ENCODE measurements at regions not wholly inside any gene's neighbourhood (a gene's known extent, or its start where the extent isn't known, plus 50 kb on each side); places are given as distances from the start of the nearest gene placed in this dataset.
"Not testable (repeated sequence)": the region's sequence is repeated elsewhere in the genome, so short reads cannot be mapped to it uniquely, and the experiment has no call there.

DNA sequence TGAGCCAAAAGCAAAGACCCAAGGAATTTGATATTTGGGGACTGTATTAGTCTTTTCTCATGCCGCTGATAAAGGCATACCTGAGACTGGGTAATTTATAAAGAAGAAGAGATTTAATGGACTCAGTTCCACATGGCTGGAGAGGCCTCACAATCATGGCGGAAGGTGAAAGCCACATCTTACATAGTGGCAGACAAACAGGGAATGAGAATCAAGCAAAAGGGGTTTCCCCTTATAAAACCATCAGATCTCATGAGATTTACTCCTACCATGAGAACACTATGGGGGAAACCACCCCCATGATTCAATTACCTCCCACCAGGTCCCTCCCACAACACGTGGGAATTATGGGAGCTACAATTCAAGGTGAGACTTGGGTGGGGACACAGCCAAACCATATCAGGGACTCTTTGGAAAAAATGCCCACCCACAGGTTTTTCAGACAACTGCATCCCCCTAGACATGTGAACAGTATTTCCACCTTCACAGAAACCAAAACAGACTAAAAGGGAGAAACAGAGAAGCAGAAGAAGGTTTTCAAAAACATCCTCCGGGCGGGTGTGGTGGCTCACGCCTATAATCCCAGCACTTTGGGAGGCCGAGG, 482.1 kb upstream of the PROK2 start:
- H3K56ac ChIP-seq (replicated peaks; ENCODE audit: insufficient read length, low read depth, low read length); H2BK120ac ChIP-seq (replicated peaks; ENCODE audit: low read depth, low read length); H4K91ac ChIP-seq (replicated peaks; ENCODE audit: insufficient read length, low read length); H3K23me2 ChIP-seq (ENCODE audit: low read depth, low read length); H2BK20ac ChIP-seq (ENCODE audit: low read length); POLR2A ChIA-PET (ENCODE audit: partially characterized antibody); DNase-seq (ENCODE audit: low read depth in 1 of 2, low spot score in 2 of 2); H2AK5ac ChIP-seq (ENCODE audit: low read depth, low read length); H2BK5ac ChIP-seq (ENCODE audit: low read depth, low read length); H3K18ac ChIP-seq (ENCODE audit: extremely low read depth, low read length); H3K9me3 ChIP-seq (ENCODE audit: insufficient read depth in 2 of 2, low read depth in 1 of 2, low read length in 1 of 2); H4K5ac ChIP-seq (ENCODE audit: insufficient read length, low read depth, low read length); H3K79me2 ChIP-seq (ENCODE audit: control insufficient read depth in 1 of 2, insufficient read depth in 2 of 2, low read length in 2 of 2); H3K9ac ChIP-seq (replicated peaks in 1 of 4; ENCODE audit: extremely low read depth in 1 of 4, low read depth in 3 of 4, low read length in 3 of 4); H4K8ac ChIP-seq (ENCODE audit: extremely low read depth, insufficient read depth, low read length); H3K4ac ChIP-seq (replicated peaks; ENCODE audit: insufficient read length, low read depth, low read length); H2BK12ac ChIP-seq (ENCODE audit: low read depth, low read length); H3K14ac ChIP-seq (ENCODE audit: insufficient read length); H2BK15ac ChIP-seq (ENCODE audit: low read length); H3K36me3 ChIP-seq (ENCODE audit: control insufficient read depth in 2 of 4, insufficient read depth in 4 of 4, low read length in 3 of 4); H3K4me3 ChIP-seq (ENCODE audit: extremely low read depth in 1 of 4, insufficient read depth in 2 of 4, low read depth in 3 of 4, low read length in 4 of 4); H2AFZ ChIP-seq (ENCODE audit: low read length); H4K20me1 ChIP-seq (replicated peaks in 1 of 2; ENCODE audit: control insufficient read depth in 1 of 2, insufficient read depth in 2 of 2, low read length in 2 of 2); H3K4me2 ChIP-seq (ENCODE audit: insufficient read depth in 1 of 2, low read depth in 2 of 2, low read length in 2 of 2); FAIRE-seq; H3K4me1 ChIP-seq (replicated peaks in 1 of 4; ENCODE audit: control insufficient read depth in 3 of 4, insufficient read depth in 4 of 4, low read length in 3 of 4); H3K27me3 ChIP-seq (replicated peaks in 1 of 4; ENCODE audit: control insufficient read depth in 3 of 4, extremely low read depth in 1 of 4, insufficient read depth in 3 of 4, low read length in 3 of 4); H3K27ac ChIP-seq (ENCODE audit: low read depth, low read length); H3K79me1 ChIP-seq (ENCODE audit: low read depth, low read length); H3K23ac ChIP-seq (ENCODE audit: insufficient read length): not testable (repeated sequence)
- WGBS, 2 experiments (ENCODE audit: extremely low coverage in 1 of 2, insufficient coverage in 1 of 2, insufficient read length in 1 of 2, insufficient replicate concordance in 2 of 2, low coverage in 1 of 2, low lambda C conversion rate in 2 of 2, missing lambda C conversion rate in 1 of 2), result 96% methylated on average over 7 of the region's 7 CpGs; no CpG with 5 or more reads in 1 of the 2 experiments
- CTCF ChIA-PET (ENCODE audit: partially characterized antibody), result interaction anchor here (1.0 to 5.1 kb wide), 9 partner anchors 11 to 556 kb away, joined by 3 to 28 read pairs (median 9); no protein-coding TSS in a partner anchor

Measured in H1 (cell line).